ENCODE measurements at regions not wholly inside any gene's neighbourhood (a gene's known extent, or its start where the extent isn't known, plus 50 kb on each side); places are given as distances from the start of the nearest gene placed in this dataset.

GRCh38 chr9:129313331-129313955 is 135.4 kb upstream of the IER5L start:
- H3K27me3 ChIP-seq: no peaks in the 10 kb centered on the region
- intact Hi-C loops (cut with DNase I): no loop called here
- WGBS, 2 donors: 83 to 88% methylated on average over 7 to 10 of the region's 10 CpGs
- H3K4me1 ChIP-seq: no peaks in the 10 kb centered on the region
- peak in 1 of 4 donors; percentile 0 for DNase-seq
- H3K27ac ChIP-seq: no peak overlapping the region
- H3K9me3 ChIP-seq: no peaks in the 10 kb centered on the region
- no peak for TF ChIP-seq POLR2A (IDR thresholded peaks at IDR 0.05)
- no peak for TF ChIP-seq CTCF (IDR thresholded peaks at IDR 0.05)
- no peak for ATAC-seq
- H3K4me3 ChIP-seq: no peak overlapping the region
- H3K36me3 ChIP-seq (replicated peaks in 1 of 2; ENCODE audit: insufficient read depth in 1 of 2, low read depth in 2 of 2): no peaks in the 10 kb centered on the region

- ATAC-seq: no peak
- Histone ChIP-seq H3K4me1 (no peaks in the 10 kb centered on the region), H3K27ac (no peak overlapping the region), H3K9me3 (no peaks in the 10 kb centered on the region), H3K27me3 (no peaks in the 10 kb centered on the region), H3K4me3 (no peak overlapping the region), H3K36me3 (replicated peaks in 1 of 2; ENCODE audit: insufficient read depth in 1 of 2, low read depth in 2 of 2) (no peaks in the 10 kb centered on the region)
- 75 to 84% methylated on average over 10 to 16 of the region's 16 CpGs for WGBS, 2 donors
- TF ChIP-seq POLR2A (IDR thresholded peaks at IDR 0.05) (no peak), CTCF (IDR thresholded peaks at IDR 0.05) (no peak)
- peak in 1 of 4 donors; percentile 0 for DNase-seq
- intact Hi-C loops (cut with DNase I): no loop called here
Observed at GRCh38 chr9:129312251-129313122, 134.4 kb upstream of the IER5L start.

- intact Hi-C loops (cut with DNase I): no loop called here
- no peak for ATAC-seq
- peak in 1 of 4 donors; percentile 0 for DNase-seq
Observed at GRCh38 chr9:129311643-129312042, 133.6 kb upstream of the IER5L start.

GRCh38 chr9:129310666-129311350 is 132.7 kb upstream of the IER5L start:
- no peaks in the 10 kb centered on the region for H3K36me3 ChIP-seq (replicated peaks in 1 of 2; ENCODE audit: insufficient read depth in 1 of 2, low read depth in 2 of 2)

More at GRCh38 chr9:129311643-129312042, 133.6 kb upstream of the IER5L start:
- WGBS, 2 donors: 62 to 65% methylated on average over 2 to 4 of the region's 4 CpGs
- H3K27ac ChIP-seq: no peak overlapping the region
- TF ChIP-seq CTCF (IDR thresholded peaks at IDR 0.05) (no peak), POLR2A (IDR thresholded peaks at IDR 0.05) (no peak)
- H3K27me3 ChIP-seq: no peaks in the 10 kb centered on the region
- H3K36me3 ChIP-seq (replicated peaks in 1 of 2; ENCODE audit: insufficient read depth in 1 of 2, low read depth in 2 of 2): no peaks in the 10 kb centered on the region
- H3K4me1 ChIP-seq: no peaks in the 10 kb centered on the region
- no peaks in the 10 kb centered on the region for H3K9me3 ChIP-seq
- H3K4me3 ChIP-seq: no peak overlapping the region

More at GRCh38 chr9:129310666-129311350, 132.7 kb upstream of the IER5L start:
- Histone ChIP-seq H3K9me3 (no peaks in the 10 kb centered on the region), H3K4me1 (no peaks in the 10 kb centered on the region), H3K27ac (no peak overlapping the region), H3K4me3 (no peak overlapping the region), H3K27me3 (no peaks in the 10 kb centered on the region)
- intact Hi-C loops (cut with DNase I): no loop called here
- DNase-seq (no peak), ATAC-seq (no peak)
- TF ChIP-seq CTCF (IDR thresholded peaks at IDR 0.05) (no peak), POLR2A (IDR thresholded peaks at IDR 0.05) (no peak)
- WGBS, 2 donors: 78 to 87% methylated on average over 7 of the region's 7 CpGs

Measured in body of pancreas (tissue), 4 donors.